GM18507 (cell line): ENCODE measurements at regions not wholly inside any gene's neighbourhood (a gene's known extent, or its start where the extent isn't known, plus 50 kb on each side); places are given as distances from the start of the nearest gene placed in this dataset.
"Not testable (repeated sequence)": the region's sequence is repeated elsewhere in the genome, so short reads cannot be mapped to it uniquely, and the experiment has no call there.

Source experiments
- DNase-seq: peaks from one replicate; pipeline ENCODE4 v3.0.0; 2011; ENCODE audit warnings: low read depth; ENCODE audit not compliant: insufficient read length; ENCODE audit errors: extremely low spot score
- FAIRE-seq: peaks from 2 replicates; lab custom pipeline; 2011; peaks lifted over from hg19 to GRCh38; lab: Jason Lieb, UNC

DNA sequence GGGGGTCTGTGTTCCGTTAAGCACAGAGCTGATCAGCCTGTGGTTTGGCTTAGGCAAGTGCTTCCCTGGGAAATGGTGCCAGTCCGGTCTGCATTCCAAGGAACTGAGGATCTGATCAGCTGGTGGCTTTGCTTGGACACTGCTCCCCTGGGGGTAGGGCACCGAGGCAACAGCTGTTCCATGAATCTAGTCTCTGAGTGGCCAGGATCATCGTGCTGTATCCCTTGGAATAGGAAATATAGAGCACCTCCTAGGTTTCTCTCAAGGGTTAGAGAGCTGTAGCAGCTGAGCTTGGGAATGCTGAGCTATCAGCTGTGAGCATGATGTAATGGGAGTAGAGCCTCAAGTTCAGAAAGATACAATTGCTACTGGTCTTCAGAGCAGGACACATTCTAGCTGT, 863.9 kb downstream of the RAPGEF2 start:
- FAIRE-seq (no peak), DNase-seq (no peak)

DNA sequence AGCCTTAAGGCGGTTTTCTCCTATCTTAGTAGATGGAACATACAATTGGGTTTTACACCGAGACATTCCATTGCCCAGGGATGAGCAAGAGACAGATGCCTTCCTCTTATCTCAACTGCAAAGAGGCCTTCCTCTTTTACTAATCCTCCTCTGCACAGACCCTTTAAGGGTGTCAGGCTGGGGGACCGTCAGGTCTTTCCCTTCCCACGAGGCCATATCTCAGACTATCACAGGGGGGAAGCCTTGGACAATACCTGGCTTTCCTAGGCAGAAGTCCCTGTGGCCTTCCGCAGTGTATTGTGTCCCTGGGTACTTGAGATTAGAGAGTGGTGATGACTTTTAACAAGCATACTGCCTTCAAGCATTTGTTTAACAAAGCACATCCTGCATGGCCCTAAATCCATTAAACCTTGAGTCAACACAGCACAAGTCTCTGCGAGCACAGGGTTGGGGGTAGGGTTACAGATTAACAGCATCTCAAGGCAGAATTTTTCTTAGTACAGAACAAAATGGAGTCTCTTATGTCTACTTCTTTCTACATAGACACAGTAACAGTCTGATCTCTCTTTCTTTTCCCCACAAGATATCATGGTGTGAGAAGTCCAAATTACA, 874.1 kb downstream of the RAPGEF2 start:
- not testable (repeated sequence) for DNase-seq, FAIRE-seq

DNA sequence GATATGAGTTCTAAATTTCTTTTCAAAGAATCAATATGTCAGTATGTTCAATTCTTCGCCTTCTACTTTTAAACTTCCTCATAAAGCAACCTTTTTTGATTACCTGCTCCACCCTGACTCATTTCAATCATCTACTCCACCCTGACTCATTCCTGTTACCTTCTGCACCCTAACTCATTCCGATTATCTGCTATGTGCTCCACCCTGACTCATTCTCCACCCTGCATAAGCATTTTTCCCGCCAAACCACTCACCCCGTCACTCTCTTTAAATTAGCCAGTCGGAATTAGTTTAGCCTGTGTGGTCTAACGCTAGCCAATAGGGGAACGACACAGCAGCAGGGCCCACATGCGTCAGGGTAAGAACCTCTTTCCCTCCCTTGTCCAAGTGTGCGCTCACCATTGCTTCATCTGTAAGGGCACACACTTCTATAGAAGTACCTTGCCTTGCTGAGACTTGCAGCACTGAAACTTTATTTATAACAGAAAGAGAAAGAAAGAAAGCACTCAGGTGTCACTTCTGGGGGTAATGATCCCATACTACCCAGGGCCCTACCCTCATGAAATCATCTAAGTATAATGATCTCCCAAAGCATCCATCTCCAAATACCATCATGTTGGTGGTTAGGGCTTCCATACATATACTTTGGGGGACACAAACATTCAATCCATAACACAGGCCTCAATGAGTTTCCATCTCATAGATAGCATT, 875.2 kb downstream of the RAPGEF2 start:
- DNase-seq = no peak

DNA sequence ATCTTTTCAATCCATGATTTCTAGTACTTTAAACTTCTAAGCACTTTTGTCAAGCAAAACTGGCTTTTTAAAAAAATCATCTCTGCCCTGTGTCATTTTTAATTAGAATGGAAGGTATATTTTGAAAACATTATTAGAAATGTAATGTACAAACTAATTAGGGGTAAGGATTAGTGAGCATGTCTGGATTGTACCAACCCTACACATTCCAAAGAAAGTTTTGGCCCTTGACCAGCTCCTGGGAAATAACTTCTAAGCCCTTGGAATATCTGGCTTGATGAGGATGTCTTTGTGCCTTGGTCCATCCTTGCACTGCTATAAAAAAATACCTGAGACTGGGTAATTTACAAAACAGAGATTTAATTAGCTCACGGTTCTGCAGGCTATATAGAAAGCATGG, 876.5 kb downstream of the RAPGEF2 start:
- FAIRE-seq = no peak
- no peak for DNase-seq

More for the DNA sequence above, 875.2 kb downstream of the RAPGEF2 start:
- no peak for FAIRE-seq

DNA sequence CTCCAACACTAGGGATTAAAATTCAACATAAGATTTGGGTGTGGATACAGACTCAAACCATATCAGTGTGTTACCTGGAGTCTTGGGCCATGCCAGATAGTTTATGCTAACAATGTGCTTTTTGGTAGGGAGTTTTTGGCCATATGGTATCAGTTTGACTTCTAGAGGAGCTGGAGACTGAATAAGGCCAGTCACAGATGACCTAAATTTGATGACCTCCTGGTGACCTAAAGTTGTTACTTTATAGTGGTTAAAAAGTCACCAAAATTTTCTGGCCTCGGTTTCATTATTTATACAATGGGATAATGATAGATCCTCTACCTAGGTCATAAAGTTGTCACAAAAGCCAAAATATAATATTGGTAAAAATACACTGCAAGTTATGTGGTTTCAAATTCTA, 877.1 kb downstream of the RAPGEF2 start:
- FAIRE-seq (no peak), DNase-seq (no peak)

DNA sequence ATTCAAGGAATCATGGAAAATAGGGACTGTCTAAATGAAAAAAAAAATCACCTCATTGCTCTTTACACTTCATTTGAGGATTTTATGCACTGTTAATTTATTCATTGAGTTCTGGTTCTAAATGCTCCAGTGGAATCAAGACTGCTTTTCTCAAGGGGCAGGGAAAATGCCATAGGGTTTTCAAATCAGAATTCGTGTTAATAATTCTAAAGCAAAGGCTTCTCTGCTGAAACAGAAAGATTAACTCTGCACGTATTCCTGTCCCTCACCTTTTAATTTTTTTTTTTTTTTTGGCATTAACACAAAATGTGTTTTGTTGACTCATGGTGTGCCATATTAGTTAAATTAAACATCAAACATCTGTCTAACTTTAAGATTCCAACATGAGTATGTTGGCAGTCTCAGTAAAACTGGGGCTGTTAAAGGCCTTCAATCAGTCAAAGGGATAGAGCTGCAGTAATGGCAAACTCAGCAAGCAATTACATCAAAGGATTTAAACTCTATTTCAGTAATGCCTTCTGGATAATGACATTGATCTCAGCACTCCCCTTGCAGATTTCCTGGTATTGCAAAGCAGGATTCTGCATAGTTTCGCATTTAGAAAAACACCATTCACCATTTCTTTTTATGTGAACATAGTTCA, 878.1 kb downstream of the RAPGEF2 start:
- DNase-seq (no peak), FAIRE-seq (no peak)

DNA sequence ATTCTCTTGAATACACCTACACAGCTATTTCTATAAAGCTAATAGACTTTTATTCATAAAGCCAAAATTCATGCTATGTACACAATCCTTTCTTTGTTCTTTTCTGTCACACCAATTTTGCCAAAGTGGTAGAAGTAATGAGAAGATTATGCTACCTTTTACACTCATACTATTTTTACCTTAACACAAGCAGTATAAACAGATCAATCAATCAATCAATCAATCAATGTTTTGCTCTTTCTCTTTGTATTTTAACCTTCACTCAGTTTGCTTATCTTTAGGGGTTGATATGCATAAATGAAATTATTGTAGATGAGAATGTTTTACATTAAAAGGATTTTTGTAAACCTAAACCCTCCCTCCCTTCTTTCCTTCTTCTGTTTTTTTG, 878.6 kb downstream of the RAPGEF2 start:
- FAIRE-seq (no peak), DNase-seq (no peak)

DNA sequence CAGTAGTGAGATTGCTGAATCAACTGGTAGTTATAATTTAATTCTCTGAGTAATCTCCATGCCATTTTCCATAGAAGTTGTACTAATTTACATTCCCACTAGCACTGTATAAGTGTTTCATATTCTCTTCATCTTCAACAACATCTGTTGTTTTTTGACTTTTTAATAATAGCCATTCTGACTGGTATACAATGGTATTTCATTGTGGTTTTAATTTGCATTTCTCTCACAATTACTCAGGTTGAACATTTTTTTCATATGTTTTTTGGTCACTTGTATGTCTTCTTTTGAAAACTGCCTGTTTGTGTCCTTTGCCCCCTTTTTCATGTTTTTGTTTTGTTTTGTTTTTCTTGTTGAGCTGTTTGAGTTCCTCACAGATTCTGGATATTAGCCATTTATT, 880.2 kb downstream of the RAPGEF2 start:
- DNase-seq = no peak
- no peak for FAIRE-seq

DNA sequence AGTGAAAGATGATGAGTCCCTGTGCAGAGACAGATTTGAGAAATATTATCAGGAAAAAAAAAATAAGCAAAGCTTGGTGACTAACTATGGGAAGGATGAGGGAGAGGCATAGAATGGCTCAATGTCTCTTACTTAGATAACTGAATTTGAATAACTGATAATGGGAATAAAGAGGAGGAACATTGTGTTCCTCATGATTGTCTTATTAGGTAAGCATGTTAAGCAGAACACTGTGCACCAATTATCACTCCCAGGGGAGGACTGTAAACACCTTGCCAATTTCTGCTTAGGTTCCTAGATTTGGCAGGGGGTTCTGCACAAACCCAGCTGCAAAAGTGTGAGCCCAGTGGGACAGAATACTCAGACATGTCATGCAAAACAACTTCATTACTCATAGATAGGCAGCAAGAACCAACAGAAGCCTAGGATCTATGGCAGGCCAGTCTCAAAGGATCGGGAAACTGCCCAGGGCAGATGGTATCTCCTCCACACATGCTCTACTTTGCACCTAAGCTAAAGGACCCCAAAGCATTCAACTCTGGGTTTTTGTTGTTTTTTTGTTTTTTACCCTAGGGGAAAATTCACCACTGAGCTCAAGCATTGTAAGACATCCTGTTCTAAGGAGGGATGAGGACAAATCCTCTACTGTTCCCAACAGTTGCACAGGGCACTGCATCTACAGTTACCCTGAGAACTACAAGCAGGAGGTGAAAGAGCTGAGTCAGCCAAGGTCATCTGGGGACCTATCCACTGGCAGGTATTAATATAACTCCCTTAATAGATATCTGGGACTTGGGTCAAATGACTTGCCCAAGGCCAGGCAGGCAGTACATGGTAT, 907.0 kb downstream of the RAPGEF2 start:
- no peak for FAIRE-seq
- no peak for DNase-seq

DNA sequence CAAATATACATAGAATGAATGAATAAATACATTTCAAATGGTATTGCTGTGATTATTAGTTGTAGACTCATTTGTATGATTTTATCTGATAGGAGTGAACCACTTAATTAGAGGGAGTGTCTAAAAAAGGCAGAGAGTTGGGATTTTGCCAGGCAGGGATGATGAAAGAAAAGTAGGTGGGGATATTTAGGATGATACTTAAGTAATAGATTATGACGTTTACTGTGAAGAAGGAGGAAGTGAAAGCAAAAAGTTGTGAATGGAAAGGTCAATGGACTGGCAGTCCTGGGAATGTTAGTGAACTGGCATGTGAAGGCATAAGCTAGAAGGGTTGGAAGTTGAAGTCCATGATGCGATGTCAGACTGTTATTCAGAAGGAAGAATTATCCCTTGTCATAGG, 917.1 kb downstream of the RAPGEF2 start:
- no peak for FAIRE-seq
- DNase-seq = no peak

DNA sequence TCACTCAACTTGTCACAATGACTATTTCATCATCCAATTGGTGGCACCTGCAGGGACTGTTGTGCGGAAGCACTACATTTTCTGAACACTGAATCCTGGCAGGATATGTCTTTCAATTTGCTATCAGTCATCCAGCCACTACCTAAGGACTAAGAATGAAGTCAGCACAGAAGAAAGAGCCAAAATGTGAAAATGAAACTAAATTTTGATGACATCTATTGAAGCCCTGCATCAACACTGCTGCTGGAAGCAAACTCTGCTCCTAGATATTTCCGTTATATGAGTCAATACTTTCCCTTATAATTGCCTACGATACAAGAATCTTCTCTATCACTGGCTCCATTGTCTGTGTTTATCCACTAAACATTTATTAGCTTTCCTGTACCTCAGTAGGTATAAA, 917.9 kb downstream of the RAPGEF2 start:
- no peak for DNase-seq
- no peak for FAIRE-seq

DNA sequence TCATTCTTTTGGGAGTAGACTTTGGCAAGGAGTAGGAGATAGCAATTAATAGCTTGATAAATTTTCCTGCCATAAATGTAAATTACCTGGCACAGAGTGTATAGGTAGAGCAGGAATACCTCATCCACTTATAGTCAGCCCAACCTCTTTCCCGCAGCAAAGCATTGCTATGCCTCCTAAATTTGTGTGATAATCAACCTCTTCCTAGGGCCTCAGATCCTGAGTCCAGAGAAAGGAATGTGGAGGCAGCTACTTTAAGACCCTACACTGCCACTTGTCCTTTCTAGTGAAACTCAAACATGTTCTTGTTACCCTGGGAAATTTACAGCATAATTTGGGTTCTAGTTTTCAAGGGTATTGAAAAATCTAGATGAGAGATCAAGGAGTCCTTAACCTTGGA, 919.0 kb downstream of the RAPGEF2 start:
- FAIRE-seq (no peak), DNase-seq (no peak)

DNA sequence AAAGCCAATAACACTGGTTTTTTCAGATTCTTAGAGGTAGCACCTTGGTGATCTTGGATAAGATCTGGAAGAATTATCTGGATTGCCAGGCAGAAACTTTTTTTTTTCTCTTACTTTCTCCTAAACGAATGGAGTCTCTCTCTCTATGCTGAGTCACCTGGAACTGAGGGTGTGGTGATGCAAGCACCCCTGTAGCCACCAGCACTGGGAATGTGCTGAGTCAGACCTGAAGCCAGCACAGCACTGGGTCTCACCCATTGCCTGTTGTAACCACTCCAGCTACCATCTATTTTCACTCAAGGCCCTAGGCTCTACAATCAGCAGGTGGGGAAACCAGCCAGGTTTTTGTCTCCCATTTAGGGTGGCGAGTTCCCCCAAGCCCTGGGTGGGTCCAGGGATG, 923.8 kb downstream of the RAPGEF2 start:
- FAIRE-seq (no peak), DNase-seq (no peak)

DNA sequence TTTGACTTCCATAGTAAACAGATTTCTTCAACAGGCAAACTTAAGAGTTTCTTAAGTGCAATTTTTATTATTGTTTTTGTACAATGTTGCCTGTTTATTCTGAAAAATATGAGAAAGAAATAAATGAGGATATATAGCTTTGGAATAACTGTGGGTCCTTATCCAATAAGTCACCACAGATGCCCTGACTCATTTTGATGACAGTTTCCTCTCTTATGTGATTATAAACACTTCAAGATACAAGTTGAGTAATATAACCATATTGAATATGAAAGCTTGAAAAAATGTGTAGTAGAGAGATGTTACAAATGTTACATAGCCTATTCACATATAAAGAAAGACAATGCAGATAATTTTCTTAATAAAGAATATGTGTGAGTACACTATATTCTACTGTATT, 931.6 kb downstream of the RAPGEF2 start:
- FAIRE-seq (no peak), DNase-seq (no peak)

DNA sequence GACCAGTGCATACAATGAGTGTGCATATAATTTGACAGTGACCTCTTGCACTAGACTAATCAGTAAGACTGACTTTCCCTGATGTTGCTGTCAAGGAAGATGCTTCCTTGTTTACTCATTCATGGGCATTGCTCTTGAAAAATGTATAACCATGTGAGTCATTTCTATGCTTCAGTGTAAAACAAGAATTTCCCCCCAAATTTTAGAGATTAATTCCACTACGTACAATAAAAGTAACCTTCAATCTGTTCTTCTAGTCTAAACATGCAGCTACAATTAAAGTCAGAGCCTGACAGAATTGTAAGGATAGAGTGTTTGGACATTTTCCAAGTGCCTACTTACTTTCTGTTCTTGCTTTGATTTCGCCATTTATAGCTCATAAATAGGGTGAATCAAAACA, 935.7 kb downstream of the RAPGEF2 start:
- no peak for FAIRE-seq
- DNase-seq = no peak

DNA sequence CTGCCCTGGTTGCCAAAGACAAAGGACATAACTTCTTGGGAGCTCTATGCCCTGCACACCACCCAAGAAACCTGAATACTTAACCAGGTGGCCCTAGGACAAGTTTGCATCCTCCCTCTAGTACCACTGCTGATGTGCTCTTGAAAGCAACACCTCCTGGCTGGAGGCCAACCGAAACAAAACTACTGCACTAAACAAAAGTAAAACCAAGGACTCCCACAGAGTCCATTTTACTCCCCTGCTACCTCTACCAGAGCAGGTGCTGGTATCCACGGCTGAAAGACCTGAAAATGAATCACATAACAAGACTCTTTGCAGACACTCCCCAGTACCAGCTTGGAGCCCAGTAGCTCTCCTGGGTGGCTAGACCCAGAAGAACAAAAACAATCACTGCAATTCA, 941.8 kb downstream of the RAPGEF2 start:
- no peak for FAIRE-seq
- no peak for DNase-seq

DNA sequence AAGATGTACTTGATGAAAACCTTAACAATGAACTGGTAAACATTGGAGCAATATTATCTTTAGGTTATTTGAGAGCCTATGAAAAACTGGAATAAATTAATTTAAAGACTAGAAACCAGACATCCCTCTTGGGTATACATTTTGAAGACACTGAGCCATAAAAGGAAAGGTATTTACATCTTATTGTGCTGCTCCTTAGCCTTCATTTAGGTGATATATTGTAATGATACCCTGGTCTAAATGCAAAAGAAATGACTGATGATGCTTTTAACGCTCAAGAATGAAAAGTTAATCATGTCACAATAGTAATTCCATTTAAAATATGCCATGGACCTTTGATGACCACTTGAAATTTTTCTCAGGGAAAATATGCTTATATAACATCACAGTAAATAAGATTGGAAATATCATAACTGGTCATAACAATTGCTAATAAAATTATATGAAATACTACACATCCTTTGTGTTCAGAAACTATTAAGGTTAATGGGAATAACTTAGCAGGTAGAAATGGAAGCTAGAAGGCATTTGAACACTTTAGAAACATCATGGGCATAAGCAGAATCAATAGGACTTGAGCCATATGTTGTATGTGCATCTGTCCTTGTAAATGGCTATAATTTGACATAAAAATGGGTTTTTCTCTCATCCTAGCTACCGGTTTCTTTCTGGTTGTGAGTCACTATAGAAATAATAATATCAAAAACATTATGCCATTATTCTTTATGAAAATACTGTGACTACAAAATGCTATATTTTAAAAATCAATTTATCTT, 979.7 kb downstream of the RAPGEF2 start:
- DNase-seq (no peak), FAIRE-seq (no peak)

DNA sequence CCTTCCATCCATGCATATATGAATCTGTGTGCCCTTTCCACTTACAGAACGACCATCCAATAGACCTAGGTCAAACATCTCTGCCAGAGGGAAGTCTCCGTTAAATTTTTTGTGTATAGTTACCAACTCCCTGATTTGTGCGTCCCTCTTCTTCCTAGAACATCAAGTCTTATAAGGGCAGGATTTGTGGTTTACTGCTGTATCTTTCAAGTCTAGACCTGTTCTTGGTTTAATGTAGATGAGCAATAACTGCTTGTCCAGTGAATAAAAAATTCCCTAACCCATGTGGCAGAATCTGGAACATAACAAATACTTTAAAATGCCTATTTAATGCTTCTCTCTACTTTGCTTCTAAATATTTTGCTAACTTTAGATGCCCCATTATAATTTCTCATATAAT, 988.8 kb downstream of the RAPGEF2 start:
- FAIRE-seq (no peak), DNase-seq (no peak)

DNA sequence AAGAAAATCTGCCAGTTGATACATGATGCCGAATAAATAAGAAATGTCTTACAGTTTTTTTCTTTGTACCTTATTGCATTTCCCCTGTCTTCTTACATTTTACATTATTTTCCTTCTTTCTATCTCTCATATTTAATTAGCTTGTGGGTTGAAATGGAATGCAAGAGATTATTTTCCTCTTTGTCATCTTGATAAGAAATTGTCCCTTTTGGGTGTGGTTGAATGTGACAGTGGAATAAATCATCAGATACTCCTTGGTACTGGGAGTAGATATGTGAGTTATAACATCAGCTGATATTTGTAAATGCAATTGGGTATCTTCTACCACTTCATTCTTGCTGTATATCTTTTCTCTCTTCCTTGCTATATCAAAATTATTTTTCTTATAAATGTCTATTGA, 997.4 kb downstream of the RAPGEF2 start:
- no peak for FAIRE-seq
- no peak for DNase-seq

DNA sequence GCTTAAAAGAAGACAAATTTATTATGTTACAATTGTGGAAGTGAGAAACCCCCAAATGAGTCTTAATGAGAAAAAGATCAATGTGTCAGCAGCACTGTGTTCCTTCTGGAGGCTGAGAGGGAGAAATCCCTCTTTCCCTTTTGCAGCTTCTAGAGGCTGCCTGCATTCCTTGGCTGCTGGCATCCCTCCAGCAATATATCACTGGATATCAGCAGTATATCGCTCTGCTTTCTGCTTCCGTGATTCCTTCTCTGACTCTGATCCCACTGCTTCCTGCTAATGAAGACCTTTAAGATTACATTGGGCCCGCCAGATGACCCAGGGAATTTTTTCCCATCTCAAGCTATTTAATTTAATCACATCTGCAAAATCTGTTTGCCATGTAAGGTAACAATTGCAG, 1008.0 kb downstream of the RAPGEF2 start:
- FAIRE-seq = no peak
- DNase-seq = no peak
